ENCODE measurements at regions not wholly inside any gene's neighbourhood (a gene's known extent, or its start where the extent isn't known, plus 50 kb on each side); places are given as distances from the start of the nearest gene placed in this dataset.

- no peak overlapping the region for H3K9ac ChIP-seq (ENCODE audit: low read length)
- H3K9me3 ChIP-seq (ENCODE audit: control insufficient read depth, low read length) = no peaks in the 10 kb centered on the region
- no peak overlapping the region for H3K4me3 ChIP-seq (ENCODE audit: low read length)
- no peak for DNase-seq (ENCODE audit: low read depth)
- no peaks in the 10 kb centered on the region for H3K4me1 ChIP-seq (ENCODE audit: control insufficient read depth, insufficient read depth, low read length)
- H3K27me3 ChIP-seq (replicated peaks; ENCODE audit: control insufficient read depth, insufficient read depth, low read length) = no peaks in the 10 kb centered on the region
- H3K36me3 ChIP-seq (ENCODE audit: control insufficient read depth, insufficient read depth, low read length, severe bottlenecking) = no peaks in the 10 kb centered on the region
Observed at GRCh38 chr15:25532269-25533140, 93.7 kb upstream of the UBE3A start.

- H3K9me3 ChIP-seq (ENCODE audit: control insufficient read depth, low read length) = no peaks in the 10 kb centered on the region
- no peak for DNase-seq (ENCODE audit: low read depth)
- no peaks in the 10 kb centered on the region for H3K27me3 ChIP-seq (replicated peaks; ENCODE audit: control insufficient read depth, insufficient read depth, low read length)
- no peak overlapping the region for H3K9ac ChIP-seq (ENCODE audit: low read length)
- H3K4me3 ChIP-seq (ENCODE audit: low read length) = no peak overlapping the region
- H3K4me1 ChIP-seq (ENCODE audit: control insufficient read depth, insufficient read depth, low read length) = no peaks in the 10 kb centered on the region
- H3K36me3 ChIP-seq (ENCODE audit: control insufficient read depth, insufficient read depth, low read length, severe bottlenecking) = no peaks in the 10 kb centered on the region
Observed at GRCh38 chr15:25529774-25530173, 91.0 kb upstream of the UBE3A start.

DNA sequence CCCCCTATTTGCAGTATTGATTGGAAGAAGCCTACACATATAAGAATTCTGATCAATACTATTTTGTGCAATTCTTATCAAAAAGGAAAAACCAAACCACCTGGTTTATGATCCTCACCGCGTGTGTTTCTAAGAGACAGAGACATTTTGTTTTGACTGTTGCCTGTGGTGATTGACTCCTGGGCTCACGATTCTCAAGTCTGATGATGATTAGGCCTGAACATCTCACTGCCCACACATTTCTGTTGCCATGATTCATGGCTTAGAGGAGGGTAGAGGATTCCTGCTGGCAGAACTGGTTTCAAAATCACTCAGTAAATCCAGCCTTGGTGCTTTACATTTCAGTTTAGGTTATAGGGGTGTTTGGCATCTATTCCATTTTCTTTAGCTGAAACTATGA, 88.3 kb upstream of the UBE3A start:
- no peak overlapping the region for H3K9ac ChIP-seq (ENCODE audit: low read length)
- DNase-seq (ENCODE audit: low read depth) = no peak
- H3K4me3 ChIP-seq (ENCODE audit: low read length) = no peak overlapping the region
- no peaks in the 10 kb centered on the region for H3K36me3 ChIP-seq (ENCODE audit: control insufficient read depth, insufficient read depth, low read length, severe bottlenecking)
- no peaks in the 10 kb centered on the region for H3K4me1 ChIP-seq (ENCODE audit: control insufficient read depth, insufficient read depth, low read length)
- no peaks in the 10 kb centered on the region for H3K9me3 ChIP-seq (ENCODE audit: control insufficient read depth, low read length)
- H3K27me3 ChIP-seq (replicated peaks; ENCODE audit: control insufficient read depth, insufficient read depth, low read length) = no peaks in the 10 kb centered on the region

DNA sequence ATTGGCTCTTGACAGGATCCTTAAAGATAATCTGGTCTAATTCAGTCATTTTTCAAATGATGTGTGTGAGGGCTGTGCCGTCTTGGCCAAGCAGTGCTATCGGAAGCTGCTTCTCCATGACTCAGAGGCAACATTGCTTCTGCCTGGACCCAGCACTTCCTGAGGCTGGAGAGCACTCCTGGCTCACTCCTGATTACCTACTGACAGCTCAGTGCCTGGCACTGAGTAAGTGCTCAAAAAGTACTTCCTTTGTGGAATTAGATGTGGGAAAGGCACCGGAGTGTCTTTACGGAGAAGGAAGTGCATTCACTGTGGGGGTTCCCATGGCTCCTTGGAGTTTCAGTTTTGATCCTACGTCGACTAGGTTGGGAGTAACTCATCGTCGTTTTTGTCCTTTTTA, 86.9 kb upstream of the UBE3A start:
- no peak for DNase-seq (ENCODE audit: low read depth)
- no peak overlapping the region for H3K9ac ChIP-seq (ENCODE audit: low read length)
- H3K27me3 ChIP-seq (replicated peaks; ENCODE audit: control insufficient read depth, insufficient read depth, low read length) = no peaks in the 10 kb centered on the region
- no peaks in the 10 kb centered on the region for H3K4me1 ChIP-seq (ENCODE audit: control insufficient read depth, insufficient read depth, low read length)
- no peaks in the 10 kb centered on the region for H3K9me3 ChIP-seq (ENCODE audit: control insufficient read depth, low read length)
- no peaks in the 10 kb centered on the region for H3K36me3 ChIP-seq (ENCODE audit: control insufficient read depth, insufficient read depth, low read length, severe bottlenecking)
- H3K4me3 ChIP-seq (ENCODE audit: low read length) = no peak overlapping the region

DNA sequence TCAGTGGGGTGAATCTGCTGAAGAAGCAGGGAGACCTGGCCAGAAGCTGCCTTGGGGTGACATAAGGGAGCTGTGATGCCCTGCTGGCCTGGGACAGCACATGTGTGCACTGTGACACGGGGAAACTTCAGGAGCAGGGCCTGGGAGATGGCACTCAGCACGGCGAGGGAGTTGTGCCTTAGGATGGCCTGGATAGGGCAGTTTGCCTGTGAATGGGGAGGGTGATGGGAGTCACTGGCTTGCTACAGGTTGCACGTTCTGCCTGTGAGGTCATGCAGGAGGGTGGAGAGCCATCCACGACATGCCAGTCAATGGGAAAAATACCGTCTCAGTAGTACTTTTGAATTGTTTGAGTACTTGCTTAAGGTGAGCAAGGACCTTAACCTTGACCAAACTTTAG, 76.8 kb upstream of the UBE3A start:
- no peaks in the 10 kb centered on the region for H3K27me3 ChIP-seq (replicated peaks; ENCODE audit: control insufficient read depth, insufficient read depth, low read length)
- no peak for DNase-seq (ENCODE audit: low read depth)
- no peak overlapping the region for H3K4me3 ChIP-seq (ENCODE audit: low read length)
- no peaks in the 10 kb centered on the region for H3K9me3 ChIP-seq (ENCODE audit: control insufficient read depth, low read length)
- no peaks in the 10 kb centered on the region for H3K4me1 ChIP-seq (ENCODE audit: control insufficient read depth, insufficient read depth, low read length)
- H3K9ac ChIP-seq (ENCODE audit: low read length) = no peak overlapping the region
- no peaks in the 10 kb centered on the region for H3K36me3 ChIP-seq (ENCODE audit: control insufficient read depth, insufficient read depth, low read length, severe bottlenecking)

DNA sequence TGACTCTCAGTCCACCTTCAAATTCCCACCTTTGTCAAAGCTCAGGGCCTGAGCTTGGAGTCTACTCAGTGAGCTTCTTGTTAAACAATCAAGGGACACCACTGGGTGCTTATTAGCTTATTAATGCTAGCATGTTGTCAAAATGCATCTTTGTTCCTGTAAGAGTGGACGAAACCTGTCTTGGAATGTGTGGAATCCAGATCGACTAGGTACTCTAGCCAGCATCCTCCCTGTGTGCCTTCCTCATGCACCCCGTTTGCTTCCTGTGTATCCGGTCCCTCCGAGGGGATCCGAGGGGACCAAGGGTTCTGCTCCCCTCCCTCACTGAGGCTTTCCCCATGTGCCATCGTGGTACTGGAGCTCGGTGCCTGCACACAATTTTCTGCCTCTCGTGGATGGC, 75.7 kb upstream of the UBE3A start:
- H3K9me3 ChIP-seq (ENCODE audit: control insufficient read depth, low read length) = no peaks in the 10 kb centered on the region
- no peaks in the 10 kb centered on the region for H3K36me3 ChIP-seq (ENCODE audit: control insufficient read depth, insufficient read depth, low read length, severe bottlenecking)
- no peak overlapping the region for H3K9ac ChIP-seq (ENCODE audit: low read length)
- no peak for DNase-seq (ENCODE audit: low read depth)
- no peaks in the 10 kb centered on the region for H3K4me1 ChIP-seq (ENCODE audit: control insufficient read depth, insufficient read depth, low read length)
- no peak overlapping the region for H3K4me3 ChIP-seq (ENCODE audit: low read length)
- H3K27me3 ChIP-seq (replicated peaks; ENCODE audit: control insufficient read depth, insufficient read depth, low read length) = no peaks in the 10 kb centered on the region

GRCh38 chr15:25512957-25513356, 74.1 kb upstream of the UBE3A start:
- Histone ChIP-seq H3K9me3 (ENCODE audit: control insufficient read depth, low read length) (no peaks in the 10 kb centered on the region), H3K27me3 (replicated peaks; ENCODE audit: control insufficient read depth, insufficient read depth, low read length) (no peaks in the 10 kb centered on the region), H3K4me3 (ENCODE audit: low read length) (no peak overlapping the region), H3K4me1 (ENCODE audit: control insufficient read depth, insufficient read depth, low read length) (no peaks in the 10 kb centered on the region), H3K36me3 (ENCODE audit: control insufficient read depth, insufficient read depth, low read length, severe bottlenecking) (no peaks in the 10 kb centered on the region), H3K9ac (ENCODE audit: low read length) (no peak overlapping the region)
- DNase-seq (ENCODE audit: low read depth) = no peak

GRCh38 chr15:25510146-25510545, 71.3 kb upstream of the UBE3A start:
- Histone ChIP-seq H3K9ac (ENCODE audit: low read length) (no peak overlapping the region), H3K9me3 (ENCODE audit: control insufficient read depth, low read length) (no peaks in the 10 kb centered on the region), H3K27me3 (replicated peaks; ENCODE audit: control insufficient read depth, insufficient read depth, low read length) (no peaks in the 10 kb centered on the region), H3K36me3 (ENCODE audit: control insufficient read depth, insufficient read depth, low read length, severe bottlenecking) (no peaks in the 10 kb centered on the region), H3K4me3 (ENCODE audit: low read length) (no peak overlapping the region), H3K4me1 (ENCODE audit: control insufficient read depth, insufficient read depth, low read length) (no peaks in the 10 kb centered on the region)
- DNase-seq (ENCODE audit: low read depth) = no peak

- H3K27me3 ChIP-seq (replicated peaks; ENCODE audit: control insufficient read depth, insufficient read depth, low read length) = no peaks in the 10 kb centered on the region
- no peak overlapping the region for H3K4me3 ChIP-seq (ENCODE audit: low read length)
- H3K9ac ChIP-seq (ENCODE audit: low read length) = no peak overlapping the region
- no peaks in the 10 kb centered on the region for H3K9me3 ChIP-seq (ENCODE audit: control insufficient read depth, low read length)
- DNase-seq (ENCODE audit: low read depth) = no peak
- no peaks in the 10 kb centered on the region for H3K36me3 ChIP-seq (ENCODE audit: control insufficient read depth, insufficient read depth, low read length, severe bottlenecking)
- H3K4me1 ChIP-seq (ENCODE audit: control insufficient read depth, insufficient read depth, low read length) = peaks cover 2% of the 10 kb centered on the region
Observed at GRCh38 chr15:25509703-25510102, 70.9 kb upstream of the UBE3A start.

DNA sequence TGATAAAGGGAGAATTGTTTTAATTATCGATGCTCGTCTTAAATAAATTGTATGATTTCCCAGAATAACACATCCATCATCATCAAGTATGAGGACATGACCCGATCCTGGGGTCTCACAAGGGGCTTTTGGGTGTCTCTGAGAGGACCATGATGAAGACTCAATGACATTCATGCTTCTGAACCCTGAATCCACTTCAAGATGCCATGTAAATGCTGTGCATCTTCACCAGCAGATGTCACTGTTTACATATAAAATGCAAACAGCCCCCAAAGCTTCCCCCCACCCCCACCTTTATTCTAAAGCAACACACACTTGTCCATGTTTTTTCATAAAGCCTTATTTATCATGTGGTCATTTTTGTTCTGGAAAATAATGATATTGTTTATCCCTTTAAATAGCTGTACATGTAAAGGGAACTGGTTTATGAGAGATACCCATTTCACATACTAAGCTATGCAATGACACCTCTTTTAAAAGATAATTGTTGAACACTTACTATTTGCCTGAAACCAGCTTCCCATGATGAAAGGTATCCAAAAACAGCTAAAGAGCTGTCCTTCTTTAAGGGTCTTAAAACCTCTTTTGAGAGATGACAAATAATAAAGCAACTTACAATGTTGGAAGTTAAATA, 69.7 kb upstream of the UBE3A start:
- Histone ChIP-seq H3K36me3 (ENCODE audit: control insufficient read depth, insufficient read depth, low read length, severe bottlenecking) (no peaks in the 10 kb centered on the region), H3K4me1 (ENCODE audit: control insufficient read depth, insufficient read depth, low read length) (peaks cover 10% of the 10 kb centered on the region), H3K9me3 (ENCODE audit: control insufficient read depth, low read length) (no peaks in the 10 kb centered on the region), H3K9ac (ENCODE audit: low read length) (no peak overlapping the region), H3K27me3 (replicated peaks; ENCODE audit: control insufficient read depth, insufficient read depth, low read length) (no peaks in the 10 kb centered on the region), H3K4me3 (ENCODE audit: low read length) (no peak overlapping the region)
- peak; percentile 81 for DNase-seq (ENCODE audit: low read depth)

DNA sequence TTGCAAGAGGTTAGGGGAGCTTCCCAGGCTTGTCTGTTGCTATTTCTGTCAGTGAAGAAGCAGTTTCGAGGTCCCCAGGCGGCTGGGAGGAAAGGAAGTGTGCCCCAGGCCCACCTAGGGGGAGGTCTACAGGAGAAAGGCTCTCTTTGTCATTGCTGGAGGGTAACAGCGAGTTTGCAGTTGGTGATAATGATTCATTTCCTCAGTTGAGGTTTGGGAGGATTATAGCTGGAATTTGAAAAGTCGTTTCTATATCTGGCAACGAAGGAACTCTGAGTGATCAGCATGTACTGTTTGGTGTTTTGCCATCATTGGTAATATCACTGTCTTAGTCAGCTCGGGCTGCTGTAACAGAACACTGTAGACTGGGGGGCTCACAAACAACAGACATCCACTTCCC, 65.5 kb upstream of the UBE3A start:
- Histone ChIP-seq H3K27me3 (replicated peaks; ENCODE audit: control insufficient read depth, insufficient read depth, low read length) (no peaks in the 10 kb centered on the region), H3K9ac (ENCODE audit: low read length) (no peak overlapping the region), H3K36me3 (ENCODE audit: control insufficient read depth, insufficient read depth, low read length, severe bottlenecking) (no peaks in the 10 kb centered on the region), H3K4me3 (ENCODE audit: low read length) (no peak overlapping the region), H3K9me3 (ENCODE audit: control insufficient read depth, low read length) (no peaks in the 10 kb centered on the region), H3K4me1 (ENCODE audit: control insufficient read depth, insufficient read depth, low read length) (peaks cover 10% of the 10 kb centered on the region)
- peak; percentile 48 for DNase-seq (ENCODE audit: low read depth)

All from adipocyte (in vitro differentiated cells).